ENCODE measurements at regions not wholly inside any gene's neighbourhood (a gene's known extent, or its start where the extent isn't known, plus 50 kb on each side); places are given as distances from the start of the nearest gene placed in this dataset.
"Not testable (repeated sequence)": the region's sequence is repeated elsewhere in the genome, so short reads cannot be mapped to it uniquely, and the experiment has no call there.

DNA sequence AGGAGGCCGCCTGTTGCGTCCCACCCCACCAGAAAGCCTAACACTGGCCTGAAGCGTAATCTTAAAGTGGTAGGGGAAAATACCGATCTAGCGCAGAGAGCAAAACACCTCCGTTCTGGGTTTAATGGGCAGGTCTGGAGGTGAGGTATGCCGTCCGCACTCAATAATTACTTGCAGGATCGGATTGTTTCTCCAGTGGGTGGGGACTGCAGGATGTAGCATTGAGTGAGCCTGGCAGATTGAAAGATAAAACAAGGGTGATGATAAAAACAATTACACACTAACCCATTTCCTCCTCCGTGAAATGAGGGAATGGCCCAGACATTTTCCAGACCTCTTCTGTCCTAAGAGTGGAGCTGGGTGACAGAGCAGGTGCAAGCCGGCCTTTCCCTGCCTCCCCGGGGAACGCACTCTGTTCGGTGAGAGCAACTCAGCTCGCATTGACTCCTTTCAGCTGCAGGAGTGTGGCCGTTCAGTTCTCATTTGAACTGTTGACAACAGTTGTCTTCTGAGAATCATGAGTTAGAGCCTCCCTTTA is 110.2 kb upstream of the DOCK9 start:
- Mint-ChIP-seq H3K4me3 (peak overlapping the region; percentile 93 to 100 (median 96)), H3K27me3 (ENCODE audit: low read depth in 3 of 3) (peaks cover 12 to 20% (median 16%) of the 10 kb centered on the region in 3 donors), H3K4me1 (peaks cover 28 to 34% of the 10 kb centered on the region in 2 donors), H3K36me3 (peaks cover 0 to 5% (median 0%) of the 10 kb centered on the region in 3 donors), H3K27ac (peak overlapping the region; percentile 91 to 98 (median 96)), H3K9me3 (no peaks in the 10 kb centered on the region)
- DNase-seq, result peak in 1 of 3 donors; percentile 7

GRCh38 chr13:99093997-99094396 is 106.7 kb upstream of the UBAC2 start:
- DNase-seq, result no peak
- H3K27me3 Mint-ChIP-seq (ENCODE audit: low read depth in 3 of 3), result peaks cover 4 to 8% (median 6%) of the 10 kb centered on the region in 3 donors
- peaks cover 0 to 8% (median 0%) of the 10 kb centered on the region in 3 donors for H3K36me3 Mint-ChIP-seq
- H3K4me1 Mint-ChIP-seq, result no peaks in the 10 kb centered on the region
- H3K4me3 Mint-ChIP-seq, result no peak overlapping the region
- H3K27ac Mint-ChIP-seq, result no peak overlapping the region
- no peaks in the 10 kb centered on the region for H3K9me3 Mint-ChIP-seq

GRCh38 chr13:99101831-99102230 is 98.8 kb upstream of the UBAC2 start:
- not testable (repeated sequence) for DNase-seq; H3K4me1 Mint-ChIP-seq; H3K36me3 Mint-ChIP-seq; H3K4me3 Mint-ChIP-seq; H3K27ac Mint-ChIP-seq; H3K27me3 Mint-ChIP-seq (ENCODE audit: low read depth in 3 of 3); H3K9me3 Mint-ChIP-seq

DNA sequence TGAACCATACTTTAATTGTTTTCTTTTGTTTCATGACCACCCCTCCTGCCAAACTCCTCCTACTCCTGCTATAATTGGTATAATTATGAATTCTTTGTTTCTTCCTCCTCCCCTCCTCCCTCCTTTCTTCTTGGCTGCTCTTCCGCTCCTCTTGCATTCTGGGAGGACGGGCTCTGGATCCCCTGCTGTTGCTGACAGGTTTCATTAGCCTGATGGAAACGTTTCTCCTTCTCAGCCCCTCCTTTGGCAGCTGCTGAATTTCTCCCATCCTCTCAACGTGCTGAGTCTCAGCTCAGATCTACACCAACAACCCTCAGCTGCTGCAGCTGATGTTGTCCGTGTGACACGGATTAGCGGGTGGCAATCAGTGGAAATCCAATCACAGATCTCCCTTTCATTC is 97.1 kb upstream of the UBAC2 start:
- peaks cover 0 to 1% (median 0%) of the 10 kb centered on the region in 6 donors for H3K9me3 Mint-ChIP-seq
- peaks cover 2 to 9% (median 6%) of the 10 kb centered on the region in 3 donors for H3K27me3 Mint-ChIP-seq (ENCODE audit: low read depth in 3 of 3)
- DNase-seq, result no peak
- H3K4me1 Mint-ChIP-seq, result no peaks in the 10 kb centered on the region
- H3K27ac Mint-ChIP-seq, result no peak overlapping the region
- peaks cover 0 to 3% (median 0%) of the 10 kb centered on the region in 3 donors for H3K36me3 Mint-ChIP-seq
- no peak overlapping the region for H3K4me3 Mint-ChIP-seq

- H3K4me1 Mint-ChIP-seq, result no peaks in the 10 kb centered on the region
- peaks cover 2 to 9% (median 9%) of the 10 kb centered on the region in 3 donors for H3K27me3 Mint-ChIP-seq (ENCODE audit: low read depth in 3 of 3)
- DNase-seq, result no peak
- H3K36me3 Mint-ChIP-seq, result peaks cover 0 to 3% (median 0%) of the 10 kb centered on the region in 3 donors
- no peak overlapping the region for H3K4me3 Mint-ChIP-seq
- H3K27ac Mint-ChIP-seq, result no peak overlapping the region
- peaks cover 0 to 1% (median 0%) of the 10 kb centered on the region in 6 donors for H3K9me3 Mint-ChIP-seq
Measured at GRCh38 chr13:99104396-99104795, 96.3 kb upstream of the UBAC2 start.

DNA sequence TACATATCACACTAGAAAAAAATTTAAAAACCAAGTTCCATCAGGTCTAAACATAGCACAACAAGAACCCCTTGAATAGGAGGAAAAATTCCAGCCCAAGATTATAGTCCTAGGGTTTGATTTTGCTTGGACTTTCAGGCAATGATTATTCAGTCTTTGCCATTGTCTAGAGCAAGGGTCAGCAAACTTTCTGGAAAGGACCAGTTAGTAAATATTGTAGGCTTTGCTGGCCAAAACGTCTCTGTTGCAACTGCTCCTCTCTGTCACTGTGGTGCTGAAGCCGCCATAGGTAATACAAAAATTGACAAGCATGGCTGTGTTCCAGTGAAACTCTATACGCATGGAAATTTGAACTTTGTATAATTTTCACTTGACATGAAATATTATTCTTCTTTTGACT is 95.5 kb upstream of the UBAC2 start:
- no peak for DNase-seq
- H3K9me3 Mint-ChIP-seq, result peaks cover 0 to 1% (median 0%) of the 10 kb centered on the region in 6 donors
- peaks cover 2 to 13% (median 9%) of the 10 kb centered on the region in 3 donors for H3K27me3 Mint-ChIP-seq (ENCODE audit: low read depth in 3 of 3)
- H3K36me3 Mint-ChIP-seq, result peaks cover 0 to 3% (median 0%) of the 10 kb centered on the region in 3 donors
- no peak overlapping the region for H3K27ac Mint-ChIP-seq
- H3K4me3 Mint-ChIP-seq, result no peak overlapping the region
- no peaks in the 10 kb centered on the region for H3K4me1 Mint-ChIP-seq

- peaks cover 0 to 2% (median 0%) of the 10 kb centered on the region in 6 donors for H3K9me3 Mint-ChIP-seq
- no peaks in the 10 kb centered on the region for H3K36me3 Mint-ChIP-seq
- H3K27ac Mint-ChIP-seq, result no peak overlapping the region
- no peak for DNase-seq
- peaks cover 2 to 11% (median 4%) of the 10 kb centered on the region in 3 donors for H3K27me3 Mint-ChIP-seq (ENCODE audit: low read depth in 3 of 3)
- H3K4me3 Mint-ChIP-seq, result no peak overlapping the region
- H3K4me1 Mint-ChIP-seq, result no peaks in the 10 kb centered on the region
Measured at GRCh38 chr13:99113351-99113750, 87.3 kb upstream of the UBAC2 start.

DNA sequence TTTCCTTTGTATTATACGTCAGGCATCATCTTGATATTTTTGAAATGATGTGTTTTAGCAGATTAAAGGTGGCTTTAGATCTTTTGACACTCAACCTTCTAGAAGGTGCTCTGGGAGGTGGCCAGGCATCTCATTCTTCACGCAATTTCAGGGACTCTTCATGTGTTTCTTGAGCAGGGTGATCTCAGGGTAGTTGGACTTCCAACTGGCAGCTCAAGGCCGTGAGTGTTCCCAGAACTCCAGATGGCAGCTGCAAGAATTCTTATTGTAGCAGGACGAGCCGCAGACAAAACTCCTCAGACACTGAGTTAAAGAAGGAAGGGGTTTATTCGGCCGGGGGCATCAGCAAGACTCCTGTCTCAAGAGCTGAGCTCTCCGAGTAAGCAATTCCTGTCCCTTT is 82.5 kb upstream of the UBAC2 start:
- DNase-seq, result no peak
- H3K36me3 Mint-ChIP-seq, result no peaks in the 10 kb centered on the region
- no peaks in the 10 kb centered on the region for H3K4me1 Mint-ChIP-seq
- H3K4me3 Mint-ChIP-seq, result no peak overlapping the region
- peaks cover 4 to 9% (median 7%) of the 10 kb centered on the region in 3 donors for H3K27me3 Mint-ChIP-seq (ENCODE audit: low read depth in 3 of 3)
- peaks cover 0 to 2% (median 0%) of the 10 kb centered on the region in 6 donors for H3K9me3 Mint-ChIP-seq
- H3K27ac Mint-ChIP-seq, result no peak overlapping the region

DNA sequence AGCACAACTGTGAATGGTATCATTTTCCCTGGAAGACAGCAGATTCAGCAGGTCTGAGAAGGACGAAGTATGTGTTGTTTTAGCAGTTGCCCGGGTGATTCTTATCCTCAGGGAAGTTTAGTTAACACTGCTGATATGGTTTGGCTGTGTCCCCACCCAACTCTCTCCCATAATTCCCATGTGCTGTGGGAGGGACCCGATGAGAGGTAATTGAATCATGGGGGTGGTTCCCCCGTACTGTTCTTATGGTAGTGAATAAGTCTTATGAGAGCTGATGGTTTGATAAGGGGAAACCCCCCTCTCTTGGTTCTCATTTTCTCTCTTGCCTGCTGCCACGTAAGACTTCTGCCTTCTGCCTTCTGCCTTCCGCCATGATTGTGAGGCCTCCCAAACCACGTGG is 81.0 kb upstream of the UBAC2 start:
- H3K9me3 Mint-ChIP-seq, result peaks cover 0 to 2% (median 0%) of the 10 kb centered on the region in 6 donors
- peaks cover 4 to 13% (median 9%) of the 10 kb centered on the region in 3 donors for H3K27me3 Mint-ChIP-seq (ENCODE audit: low read depth in 3 of 3)
- H3K4me3 Mint-ChIP-seq, result no peak overlapping the region
- no peak for DNase-seq
- H3K27ac Mint-ChIP-seq, result no peak overlapping the region
- H3K4me1 Mint-ChIP-seq, result peaks cover 2 to 4% of the 10 kb centered on the region in 2 donors
- no peaks in the 10 kb centered on the region for H3K36me3 Mint-ChIP-seq

GRCh38 chr13:99120751-99121150 is 79.9 kb upstream of the UBAC2 start:
- no peaks in the 10 kb centered on the region for H3K36me3 Mint-ChIP-seq
- peaks cover 0 to 2% (median 0%) of the 10 kb centered on the region in 6 donors for H3K9me3 Mint-ChIP-seq
- DNase-seq, result no peak
- no peak overlapping the region for H3K4me3 Mint-ChIP-seq
- H3K27me3 Mint-ChIP-seq (ENCODE audit: low read depth in 3 of 3), result peaks cover 4 to 15% (median 13%) of the 10 kb centered on the region in 3 donors
- H3K27ac Mint-ChIP-seq, result no peak overlapping the region
- peaks cover 11 to 13% of the 10 kb centered on the region in 2 donors for H3K4me1 Mint-ChIP-seq

- no peaks in the 10 kb centered on the region for H3K36me3 Mint-ChIP-seq
Measured at GRCh38 chr13:99122171-99122570, 78.5 kb upstream of the UBAC2 start.

GRCh38 chr13:99123101-99124045 is 77.3 kb upstream of the UBAC2 start:
- no peak overlapping the region for H3K27ac Mint-ChIP-seq
- DNase-seq, result no peak
- no peak overlapping the region for H3K4me3 Mint-ChIP-seq

More at GRCh38 chr13:99122171-99122570, 78.5 kb upstream of the UBAC2 start:
- Mint-ChIP-seq H3K4me1 (peaks cover 11 to 13% of the 10 kb centered on the region in 2 donors), H3K27me3 (ENCODE audit: low read depth in 3 of 3) (peaks cover 6 to 17% (median 13%) of the 10 kb centered on the region in 3 donors), H3K27ac (no peak overlapping the region), H3K9me3 (no peaks in the 10 kb centered on the region), H3K4me3 (no peak overlapping the region)
- DNase-seq, result no peak

DNA sequence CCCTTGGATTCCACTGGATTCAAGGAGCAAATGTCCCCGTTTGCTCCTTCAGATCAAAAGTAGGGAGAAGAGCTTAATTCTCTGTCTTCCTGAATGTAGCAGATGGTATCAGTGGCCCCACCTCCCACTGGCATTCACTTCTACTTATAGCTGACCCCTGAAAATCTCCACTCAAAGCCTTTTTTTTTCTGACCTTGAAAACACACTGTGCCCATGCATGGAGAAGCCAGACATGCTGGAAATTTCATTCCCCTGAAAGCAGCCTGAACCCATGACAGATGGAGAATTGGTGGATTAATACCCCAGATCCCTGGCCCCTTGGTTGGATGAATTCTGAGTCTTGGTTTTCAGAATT is 76.6 kb upstream of the UBAC2 start:
- peaks cover 11 to 13% of the 10 kb centered on the region in 2 donors for H3K4me1 Mint-ChIP-seq

More at GRCh38 chr13:99123101-99124045, 77.3 kb upstream of the UBAC2 start:
- H3K4me1 Mint-ChIP-seq, result peaks cover 11 to 13% of the 10 kb centered on the region in 2 donors
- H3K27me3 Mint-ChIP-seq (ENCODE audit: low read depth in 3 of 3), result peaks cover 6 to 17% (median 13%) of the 10 kb centered on the region in 3 donors
- no peaks in the 10 kb centered on the region for H3K9me3 Mint-ChIP-seq
- no peaks in the 10 kb centered on the region for H3K36me3 Mint-ChIP-seq

GRCh38 chr13:99124794-99125316 is 75.8 kb upstream of the UBAC2 start:
- peaks cover 6 to 13% (median 12%) of the 10 kb centered on the region in 3 donors for H3K27me3 Mint-ChIP-seq (ENCODE audit: low read depth in 3 of 3)
- peak; percentile 15 to 42 (median 28) for DNase-seq
- peak overlapping the region in 2 of 6 donors; percentile 7 to 25 for H3K27ac Mint-ChIP-seq
- H3K9me3 Mint-ChIP-seq, result no peaks in the 10 kb centered on the region
- H3K4me1 Mint-ChIP-seq, result peaks cover 11 to 13% of the 10 kb centered on the region in 2 donors
- no peaks in the 10 kb centered on the region for H3K36me3 Mint-ChIP-seq
- peak overlapping the region in 3 of 5 donors; percentile 20 to 55 (median 28) for H3K4me3 Mint-ChIP-seq

More for the DNA sequence above, 76.6 kb upstream of the UBAC2 start:
- H3K36me3 Mint-ChIP-seq, result no peaks in the 10 kb centered on the region
- no peak overlapping the region for H3K27ac Mint-ChIP-seq
- no peaks in the 10 kb centered on the region for H3K9me3 Mint-ChIP-seq
- DNase-seq, result no peak
- H3K4me3 Mint-ChIP-seq, result no peak overlapping the region
- H3K27me3 Mint-ChIP-seq (ENCODE audit: low read depth in 3 of 3), result peaks cover 6 to 17% (median 13%) of the 10 kb centered on the region in 3 donors
